DMS153 (cell line): ENCODE measurements at regions not wholly inside any gene's neighbourhood (a gene's known extent, or its start where the extent isn't known, plus 50 kb on each side); places are given as distances from the start of the nearest gene placed in this dataset.
"Not testable (repeated sequence)": the region's sequence is repeated elsewhere in the genome, so short reads cannot be mapped to it uniquely, and the experiment has no call there.

Experiments
- DNase-seq: peaks from one replicate; lab custom pipeline; 2025; lab: John Stamatoyannopoulos, UW

DNA sequence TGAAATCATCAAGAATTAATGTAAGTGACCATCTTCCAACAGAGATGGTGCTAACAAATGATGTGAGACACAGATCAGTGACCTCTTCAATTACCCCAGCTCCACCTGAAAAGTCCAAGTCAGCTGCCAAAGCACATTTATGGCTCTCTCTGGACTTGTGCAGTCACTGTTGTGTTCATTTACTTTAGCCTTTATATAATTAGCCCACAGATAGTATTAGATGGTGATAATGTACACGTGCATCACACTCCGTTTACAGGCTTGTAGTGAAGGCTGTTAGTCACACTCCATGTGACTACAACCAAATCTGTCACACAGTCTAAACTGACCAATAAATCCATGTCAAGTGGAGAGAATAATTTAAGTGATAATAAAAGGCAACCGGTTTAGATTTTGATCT, 331.5 kb upstream of the IL12A start:
- DNase-seq = no peak

GRCh38 chr3:159657629-159658028, 331.0 kb upstream of the IL12A start:
- DNase-seq = no peak

- no peak for DNase-seq
Observed at GRCh38 chr3:159660326-159660725, 328.3 kb upstream of the IL12A start.

- no peak for DNase-seq
Observed at GRCh38 chr3:159660901-159661300, 327.7 kb upstream of the IL12A start.

- no peak for DNase-seq
Observed at GRCh38 chr3:159662549-159662948, 326.1 kb upstream of the IL12A start.

- no peak for DNase-seq
Observed at GRCh38 chr3:159664006-159664405, 324.6 kb upstream of the IL12A start.

- DNase-seq = no peak
Observed at GRCh38 chr3:159664653-159665052, 324.0 kb upstream of the IL12A start.

DNA sequence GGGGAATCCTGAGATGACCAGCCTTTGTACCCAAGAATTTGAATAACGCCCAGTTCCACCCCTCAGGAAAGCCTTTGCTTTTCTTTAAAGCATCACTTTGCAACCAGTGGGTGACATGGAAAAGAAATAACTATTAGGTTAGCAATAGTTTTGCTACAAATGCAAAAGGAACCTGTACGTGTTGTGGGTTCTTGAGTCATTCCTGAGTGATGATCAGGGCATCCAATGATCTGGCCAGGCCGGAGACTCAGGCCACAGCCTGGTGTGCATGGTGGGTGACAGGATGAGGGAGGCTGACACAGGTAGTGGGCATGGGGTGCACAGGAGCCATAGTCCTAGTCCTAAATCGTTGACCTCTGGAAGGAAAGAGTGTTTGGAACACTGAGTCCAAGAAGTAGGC, 321.4 kb upstream of the IL12A start:
- DNase-seq = no peak

DNA sequence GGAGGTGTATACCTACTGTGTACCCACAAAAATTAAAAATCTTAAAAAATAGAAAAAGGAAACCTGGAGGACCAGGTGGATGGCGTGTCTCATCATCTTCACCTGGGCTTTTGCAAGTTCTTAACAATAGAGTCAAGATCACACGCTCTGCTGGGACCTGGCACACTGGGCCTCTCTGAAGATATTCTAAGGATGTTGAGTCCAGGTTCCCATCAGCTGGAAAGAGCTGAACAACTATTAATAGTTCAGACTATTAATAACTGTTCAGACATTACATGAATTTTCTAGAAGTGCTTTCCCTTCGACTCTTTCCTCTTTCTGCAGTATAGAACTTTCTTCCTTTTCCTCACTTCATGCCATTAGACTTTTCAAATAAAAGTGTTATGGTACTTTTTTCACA, 320.2 kb upstream of the IL12A start:
- DNase-seq = no peak

DNA sequence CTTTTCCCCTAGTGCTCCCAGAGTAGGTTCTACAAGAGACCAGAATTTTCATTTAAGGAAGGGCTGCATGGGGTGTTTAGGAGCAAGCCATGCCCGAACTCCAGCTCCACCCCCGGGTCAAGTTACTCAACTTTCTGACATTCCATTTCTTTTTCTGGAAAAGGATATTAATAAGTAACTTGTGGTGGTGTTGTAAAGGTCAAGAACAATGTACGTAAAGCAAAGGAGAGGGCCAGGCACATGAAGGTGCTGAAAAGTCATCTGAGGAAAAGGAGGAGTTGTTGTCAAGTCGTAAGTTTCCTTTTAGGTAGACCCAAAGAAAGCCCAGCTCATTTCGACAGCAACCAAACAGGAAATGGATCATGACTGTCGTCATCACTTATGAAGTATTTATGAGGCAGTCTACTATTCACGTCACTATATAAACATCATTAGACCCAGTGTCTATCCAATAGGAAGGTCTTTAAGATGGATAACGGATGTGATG, 319.6 kb upstream of the IL12A start:
- DNase-seq = no peak

- DNase-seq = no peak
Observed at GRCh38 chr3:159669766-159670165, 318.9 kb upstream of the IL12A start.

GRCh38 chr3:159672728-159673688, 315.6 kb upstream of the IL12A start:
- no peak for DNase-seq

DNA sequence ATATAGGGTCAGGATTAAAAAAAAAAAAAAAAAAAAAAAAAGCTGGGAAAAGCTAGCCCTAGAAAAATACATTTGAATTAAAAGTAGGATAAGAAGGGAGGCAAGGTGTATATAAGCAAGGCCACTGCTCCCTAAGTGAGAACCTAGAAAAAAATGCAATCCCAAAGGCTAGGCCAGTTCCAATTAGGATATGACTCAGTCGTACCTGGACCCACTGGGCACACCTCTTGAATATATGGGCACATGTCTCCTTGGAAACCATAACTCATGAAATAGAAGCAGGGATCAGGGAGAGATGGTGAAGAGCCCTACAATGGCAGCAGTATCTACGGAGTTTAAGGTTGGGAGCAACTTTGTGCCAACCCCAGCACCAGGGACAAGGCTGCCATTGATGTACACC, 314.1 kb upstream of the IL12A start:
- no peak for DNase-seq

GRCh38 chr3:159675285-159675684, 313.4 kb upstream of the IL12A start:
- no peak for DNase-seq

- DNase-seq = no peak
Observed at GRCh38 chr3:159679900-159680299, 308.7 kb upstream of the IL12A start.

DNA sequence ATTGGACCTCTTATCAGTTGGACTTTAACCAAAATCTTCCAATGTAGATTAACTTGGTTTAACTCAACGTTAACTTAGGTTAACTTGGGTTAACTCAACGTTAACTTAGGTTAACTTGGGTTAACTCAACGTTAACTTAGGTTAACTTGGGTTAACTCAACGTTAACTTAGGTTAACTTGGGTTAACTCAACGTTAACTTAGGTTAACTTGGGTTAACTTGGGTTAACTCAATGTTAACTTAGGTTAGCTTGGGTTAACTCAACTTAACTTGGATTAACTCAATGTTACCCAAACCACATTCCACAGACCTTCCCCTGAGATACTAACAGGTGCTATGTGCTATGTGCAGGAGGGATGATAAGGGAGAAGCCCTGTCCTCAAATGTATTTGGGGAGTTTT, 306.9 kb upstream of the IL12A start:
- DNase-seq = not testable (repeated sequence)

DNA sequence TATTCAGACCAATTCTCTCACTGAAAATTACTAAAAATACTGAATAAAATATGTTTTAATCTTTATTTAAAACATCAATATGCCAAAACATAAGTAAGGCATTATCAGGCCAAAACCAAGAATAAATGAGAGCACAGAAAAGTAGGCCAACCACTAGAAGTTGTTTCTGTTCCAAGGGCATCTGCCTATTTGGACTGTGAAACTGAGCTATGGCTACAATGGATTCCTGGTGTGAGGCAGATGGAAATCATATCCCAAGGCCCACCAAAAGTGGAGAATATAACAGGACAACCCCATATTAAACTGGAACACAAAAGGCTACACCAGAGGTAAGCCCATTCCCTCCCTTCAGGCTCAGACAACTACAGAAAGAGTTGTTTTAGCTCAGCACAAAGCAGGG, 302.8 kb upstream of the IL12A start:
- no peak for DNase-seq

DNA sequence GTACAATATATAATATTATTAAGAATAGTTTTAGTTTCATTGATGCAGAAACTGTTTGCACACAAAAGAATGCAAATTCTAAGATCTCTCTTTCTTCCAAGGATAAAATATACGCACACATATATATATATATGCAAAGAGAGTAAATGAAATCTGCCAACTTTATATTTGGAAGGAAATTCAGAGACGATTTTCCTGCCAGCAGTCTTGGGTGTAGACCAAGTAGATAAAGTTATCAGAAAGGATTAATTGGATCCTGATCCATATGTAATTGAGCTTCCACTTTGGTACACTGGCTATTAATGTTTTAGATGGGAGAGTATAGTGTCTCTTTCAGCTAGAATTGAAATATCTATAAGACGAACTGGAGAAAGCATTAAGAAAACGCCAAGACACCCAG, 295.4 kb upstream of the IL12A start:
- DNase-seq = no peak

- no peak for DNase-seq
Observed at GRCh38 chr3:159711560-159712333, 276.9 kb upstream of the IL12A start.

GRCh38 chr3:159721324-159721723, 267.3 kb upstream of the IL12A start:
- no peak for DNase-seq

- no peak for DNase-seq
Observed at GRCh38 chr3:159723295-159723694, 265.3 kb upstream of the IL12A start.

DNA sequence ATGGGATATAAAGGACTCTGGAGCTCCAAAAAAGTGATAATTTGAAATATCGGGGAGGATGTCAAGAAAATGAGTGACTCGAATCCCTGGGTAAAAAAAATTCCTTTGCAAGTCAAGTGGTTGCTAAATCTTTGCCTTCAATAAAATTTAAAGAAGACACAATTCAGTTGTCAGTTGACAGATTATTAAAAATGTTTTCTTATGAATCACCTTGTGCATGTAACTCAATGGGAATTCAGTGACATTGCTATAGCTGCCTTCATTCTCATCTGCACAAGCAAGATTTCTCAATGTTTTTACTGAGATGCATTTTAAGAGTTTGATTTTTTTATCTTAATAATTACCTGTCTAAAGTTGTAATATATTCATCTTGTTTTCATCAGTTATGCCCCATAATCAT, 264.0 kb upstream of the IL12A start:
- no peak for DNase-seq
